Sigmoid colon (tissue), 6 donors: ENCODE measurements at regions not wholly inside any gene's neighbourhood (a gene's known extent, or its start where the extent isn't known, plus 50 kb on each side); places are given as distances from the start of the nearest gene placed in this dataset.

Experiments
- DNase-seq: peaks from one replicate; pipeline ENCODE4 v3.0.0-alpha.2; 2019
- H3K27ac ChIP-seq, 4 donors: fragments of 200-600 bp; sonication (generic); one replicate each; pipeline ENCODE4 v1.5.1; 2016 to 2019; ENCODE audit warnings: mild to moderate bottlenecking in 1 of 4
- H3K27me3 ChIP-seq, 3 donors: fragments of 200-600 bp; sonication (generic); one replicate each; pipeline ENCODE4 v1.5.1; 2019; ENCODE audit warnings: mild to moderate bottlenecking in 1 of 3
- H3K36me3 ChIP-seq, 4 donors: fragments of 200-600 bp; sonication (generic); one replicate each; pipeline ENCODE4 v1.5.1; 2016 to 2019
- H3K4me1 ChIP-seq, 4 donors: fragments of 200-600 bp; sonication (generic); one replicate each; pipeline ENCODE4 v1.5.1; 2017 to 2019
- H3K4me3 ChIP-seq, 4 donors: fragments of 200-600 bp; sonication (generic); one replicate each; pipeline ENCODE4 v1.5.1; 2017 to 2019; ENCODE audit warnings: mild to moderate bottlenecking in 2 of 4, moderate library complexity in 1 of 4
- H3K9me3 ChIP-seq, 4 donors: fragments of 200-600 bp in 3 of 4; sonication (generic) in 3 of 4; one replicate each; pipeline versions ENCODE4 v1.5.1 to v1.6.1; 2013 to 2019
- EP300 ChIP-seq, 4 donors: sonication (generic); formaldehyde crosslinking; IDR thresholded peaks; one replicate each; pipeline ENCODE4 v1.6.1; 2017; ENCODE audit warnings: antibody characterized with exemption in 4 of 4
- POLR2A ChIP-seq, 2 donors: fragments of 450-650 bp; IDR thresholded peaks; one replicate each; pipeline ENCODE4 v1.6.1; 2016; ENCODE audit warnings: antibody characterized with exemption in 2 of 2, mild to moderate bottlenecking in 2 of 2, moderate library complexity in 2 of 2
- POLR2AphosphoS5 ChIP-seq, 4 donors: sonication (generic); formaldehyde crosslinking; IDR thresholded peaks; one replicate each; pipeline ENCODE4 v1.6.1; 2017; ENCODE audit warnings: antibody characterized with exemption in 4 of 4
- WGBS, 2 donors: extraction: QIAGEN DNeasy Blood & Tissue Kit; methylation state at CpG; one replicate each; pipeline ENCODE4 v1.1.7; 2013; 5-methylcytosine and 5-hydroxymethylcytosine counted together
- intact Hi-C: fragments of 100-400 bp; cut with DNase I; formaldehyde crosslinking; loops from one replicate; pipeline ENCODE4 v1.15.1; 2023
- TF ChIP-seq, protein P1 (sequence below), 4 experiments: fragments of 450-650 bp in 3 of 4; fragments of 200-600 bp in 1 of 4; IDR thresholded peaks; one replicate each; pipeline ENCODE4 v1.5.1; 2016 to 2019; ENCODE audit warnings: antibody characterized with exemption in 4 of 4, mild to moderate bottlenecking in 3 of 4, moderate library complexity in 2 of 4
- donor health status: healthy with polysubstance abuse.
- donor health status: healthy.

DNA sequence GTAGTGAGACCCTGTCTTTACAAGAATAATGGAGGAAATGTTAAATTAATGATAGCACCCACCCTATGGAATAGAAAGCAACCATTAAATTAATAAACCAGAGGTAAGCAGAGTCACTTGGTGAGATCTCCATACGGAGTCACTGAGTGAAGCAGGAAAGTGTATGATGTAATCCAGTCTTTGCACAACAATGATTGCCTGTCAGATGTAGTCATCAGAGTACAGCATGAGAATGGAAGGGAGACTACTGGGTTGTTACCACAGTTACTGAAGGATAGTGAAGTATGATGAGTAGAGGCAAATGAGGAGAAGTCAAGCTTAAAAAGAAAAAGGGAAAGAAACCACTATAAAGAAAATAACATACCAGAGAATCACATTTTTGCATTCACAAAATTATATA, 371.9 kb upstream of the SHH start:
- intact Hi-C loops = no loop called here
- no peaks in the 10 kb centered on the region for H3K36me3 ChIP-seq
- no peak for DNase-seq
- peaks cover 0 to 4% (median 0%) of the 10 kb centered on the region in 3 donors for H3K27me3 ChIP-seq
- H3K4me1 ChIP-seq = no peaks in the 10 kb centered on the region
- no peak overlapping the region for H3K4me3 ChIP-seq
- TF ChIP-seq POLR2AphosphoS5 (IDR thresholded peaks at IDR 0.05) = no peak
- TF ChIP-seq, protein P1, sequence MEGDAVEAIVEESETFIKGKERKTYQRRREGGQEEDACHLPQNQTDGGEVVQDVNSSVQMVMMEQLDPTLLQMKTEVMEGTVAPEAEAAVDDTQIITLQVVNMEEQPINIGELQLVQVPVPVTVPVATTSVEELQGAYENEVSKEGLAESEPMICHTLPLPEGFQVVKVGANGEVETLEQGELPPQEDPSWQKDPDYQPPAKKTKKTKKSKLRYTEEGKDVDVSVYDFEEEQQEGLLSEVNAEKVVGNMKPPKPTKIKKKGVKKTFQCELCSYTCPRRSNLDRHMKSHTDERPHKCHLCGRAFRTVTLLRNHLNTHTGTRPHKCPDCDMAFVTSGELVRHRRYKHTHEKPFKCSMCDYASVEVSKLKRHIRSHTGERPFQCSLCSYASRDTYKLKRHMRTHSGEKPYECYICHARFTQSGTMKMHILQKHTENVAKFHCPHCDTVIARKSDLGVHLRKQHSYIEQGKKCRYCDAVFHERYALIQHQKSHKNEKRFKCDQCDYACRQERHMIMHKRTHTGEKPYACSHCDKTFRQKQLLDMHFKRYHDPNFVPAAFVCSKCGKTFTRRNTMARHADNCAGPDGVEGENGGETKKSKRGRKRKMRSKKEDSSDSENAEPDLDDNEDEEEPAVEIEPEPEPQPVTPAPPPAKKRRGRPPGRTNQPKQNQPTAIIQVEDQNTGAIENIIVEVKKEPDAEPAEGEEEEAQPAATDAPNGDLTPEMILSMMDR (IDR thresholded peaks at IDR 0.05) = no peak
- no peak for TF ChIP-seq EP300 (IDR thresholded peaks at IDR 0.05)
- no peak for TF ChIP-seq POLR2A (IDR thresholded peaks at IDR 0.05)
- peaks cover 0 to 12% (median 2%) of the 10 kb centered on the region in 4 donors for H3K9me3 ChIP-seq
- no peak overlapping the region for H3K27ac ChIP-seq
- 61 to 67% methylated on average over 1 of the region's 1 CpG for WGBS, 2 donors

DNA sequence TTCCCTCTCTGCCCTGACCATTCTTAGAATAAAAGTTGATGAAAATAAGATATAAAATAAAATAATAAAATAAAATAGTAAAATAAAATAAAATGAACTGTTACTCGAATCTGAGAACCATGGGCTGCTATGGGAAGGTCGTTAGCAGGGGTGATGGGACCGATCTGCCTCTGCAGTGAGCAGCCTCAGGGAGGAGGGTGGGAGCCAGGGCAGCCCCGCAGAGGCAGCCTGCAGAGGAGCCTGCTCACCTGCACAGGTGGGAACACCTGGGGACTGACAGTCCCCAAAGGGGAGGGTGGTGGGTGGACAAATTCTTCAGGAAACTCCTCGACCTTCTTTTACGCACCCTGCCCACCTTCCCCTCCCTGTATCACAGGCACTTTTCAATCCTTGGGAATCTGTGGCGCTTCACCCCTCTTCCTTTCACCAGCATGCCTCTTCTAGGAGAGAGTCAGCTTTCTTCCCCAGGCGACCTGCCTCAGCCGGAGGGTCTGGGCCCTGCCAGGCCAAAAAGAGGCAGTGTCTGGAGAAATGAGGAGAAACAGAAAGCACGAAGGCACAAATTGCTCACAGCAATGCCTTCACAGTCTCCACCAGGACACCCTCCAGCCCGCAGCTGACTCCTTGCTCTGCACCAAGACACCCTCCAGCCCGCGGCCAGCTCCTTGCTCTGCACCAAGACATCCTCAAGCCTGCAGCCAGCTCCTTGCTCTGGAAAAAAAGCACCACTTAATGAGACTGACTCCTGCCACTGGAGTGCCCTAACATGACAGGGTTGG, 368.4 kb upstream of the SHH start:
- TF ChIP-seq, protein P1 (IDR thresholded peaks at IDR 0.05) = no peak
- TF ChIP-seq POLR2AphosphoS5 (IDR thresholded peaks at IDR 0.05) (no peak), POLR2A (IDR thresholded peaks at IDR 0.05) (no peak), EP300 (IDR thresholded peaks at IDR 0.05) (no peak)
- H3K36me3 ChIP-seq = no peaks in the 10 kb centered on the region
- H3K4me3 ChIP-seq = no peak overlapping the region
- no peak overlapping the region for H3K27ac ChIP-seq
- peaks cover 0 to 4% (median 0%) of the 10 kb centered on the region in 3 donors for H3K27me3 ChIP-seq
- intact Hi-C loops = no loop called here
- 83 to 86% methylated on average over 13 of the region's 13 CpGs for WGBS, 2 donors
- no peaks in the 10 kb centered on the region for H3K4me1 ChIP-seq
- peaks cover 0 to 4% (median 0%) of the 10 kb centered on the region in 4 donors for H3K9me3 ChIP-seq
- no peak for DNase-seq

DNA sequence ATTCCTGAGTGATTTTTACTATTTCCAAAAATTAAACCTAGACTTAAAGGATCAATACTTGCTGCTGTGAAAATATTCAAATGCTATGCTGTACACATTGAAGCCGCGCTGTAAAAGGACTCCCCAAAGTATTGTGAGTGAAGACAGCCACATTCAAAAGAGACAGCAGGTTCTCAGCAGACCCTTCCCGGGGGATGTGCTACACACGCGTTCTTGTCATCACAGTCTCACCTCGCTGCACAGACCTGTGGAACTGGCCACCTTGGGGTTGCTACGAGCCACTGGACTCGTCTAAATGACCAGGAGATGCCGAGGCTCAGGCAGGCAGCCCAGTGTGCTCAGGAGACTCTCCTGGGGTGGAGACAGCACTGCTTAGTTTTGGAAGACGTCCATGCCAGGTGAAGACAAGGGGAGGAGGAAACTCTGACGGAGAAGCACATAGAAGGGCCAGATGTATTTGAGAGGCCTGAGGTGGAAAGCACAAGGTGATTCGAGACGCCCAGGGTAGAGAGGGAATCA, 367.7 kb upstream of the SHH start:
- WGBS, 2 donors = 78 to 85% methylated on average over 13 of the region's 13 CpGs
- Histone ChIP-seq H3K4me3 (no peak overlapping the region), H3K36me3 (no peaks in the 10 kb centered on the region), H3K27ac (no peak overlapping the region), H3K27me3 (peaks cover 0 to 4% (median 0%) of the 10 kb centered on the region in 3 donors), H3K9me3 (no peaks in the 10 kb centered on the region), H3K4me1 (no peaks in the 10 kb centered on the region)
- TF ChIP-seq, protein P1 (IDR thresholded peaks at IDR 0.05) = no peak
- no peak for TF ChIP-seq POLR2A (IDR thresholded peaks at IDR 0.05)
- no peak for TF ChIP-seq EP300 (IDR thresholded peaks at IDR 0.05)
- TF ChIP-seq POLR2AphosphoS5 (IDR thresholded peaks at IDR 0.05) = no peak
- no peak for DNase-seq
- intact Hi-C loops = no loop called here

DNA sequence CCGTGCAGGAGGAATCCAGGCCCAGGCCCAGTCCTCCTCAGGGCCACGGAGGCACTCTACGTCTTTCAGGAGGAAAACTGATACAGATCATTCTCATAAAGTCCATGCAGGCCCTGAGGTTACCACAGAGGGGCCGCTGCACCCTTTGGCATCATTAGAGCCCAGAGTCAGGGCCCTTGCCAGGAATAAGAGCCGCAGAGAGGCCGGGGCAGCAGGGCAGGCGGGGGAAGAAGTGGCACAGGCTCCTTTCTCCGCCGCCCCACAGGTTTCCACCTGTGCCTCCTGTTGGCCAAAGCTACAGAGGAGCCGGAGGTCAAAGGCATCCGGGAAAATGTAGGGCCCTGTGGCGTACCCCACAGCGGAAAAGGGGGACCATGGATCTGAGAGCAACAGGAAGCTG, 366.6 kb upstream of the SHH start:
- H3K27ac ChIP-seq = no peak overlapping the region
- intact Hi-C loops = no loop called here
- no peaks in the 10 kb centered on the region for H3K36me3 ChIP-seq
- no peaks in the 10 kb centered on the region for H3K4me1 ChIP-seq
- WGBS, 2 donors = 87 to 88% methylated on average over 13 of the region's 13 CpGs
- no peak overlapping the region for H3K4me3 ChIP-seq
- TF ChIP-seq EP300 (IDR thresholded peaks at IDR 0.05) (no peak), POLR2A (IDR thresholded peaks at IDR 0.05) (no peak), POLR2AphosphoS5 (IDR thresholded peaks at IDR 0.05) (no peak)
- TF ChIP-seq, protein P1 (IDR thresholded peaks at IDR 0.05) = no peak
- no peak for DNase-seq
- H3K9me3 ChIP-seq = no peaks in the 10 kb centered on the region
- H3K27me3 ChIP-seq = peaks cover 0 to 4% (median 0%) of the 10 kb centered on the region in 3 donors
